Bronchial epithelial cell (primary cell): ENCODE measurements at regions not wholly inside any gene's neighbourhood (a gene's known extent, or its start where the extent isn't known, plus 50 kb on each side); places are given as distances from the start of the nearest gene placed in this dataset.

Experiments
- DNase-seq: peaks from one replicate; pipeline ENCODE4 v3.0.0-alpha.2; 2010; ENCODE audit warnings: low read depth
- FAIRE-seq: peaks from 2 replicates; lab custom pipeline; 2011; peaks lifted over from hg19 to GRCh38; lab: Jason Lieb, UNC
- H3K27me3 ChIP-seq: 2 replicates; pipeline ENCODE4 v1.5.1; 2011; ENCODE audit warnings: low read length; ENCODE audit not compliant: control insufficient read depth, insufficient read depth
- H3K36me3 ChIP-seq: 2 replicates; pipeline ENCODE4 v1.5.1; 2011; ENCODE audit warnings: low read length; ENCODE audit not compliant: control insufficient read depth, insufficient read depth
- H3K4me3 ChIP-seq: 2 replicates; pipeline ENCODE4 v1.5.1; 2011; ENCODE audit warnings: mild to moderate bottlenecking, low read depth, low read length, control low read depth
- TF ChIP-seq, protein P1 (sequence below): IDR thresholded peaks from 2 replicates; pipeline ENCODE4 v1.5.1; 2011; ENCODE audit warnings: mild to moderate bottlenecking, moderate library complexity, low read length, control low read depth, inconsistent platforms; ENCODE audit not compliant: insufficient read depth, severe bottlenecking

DNA sequence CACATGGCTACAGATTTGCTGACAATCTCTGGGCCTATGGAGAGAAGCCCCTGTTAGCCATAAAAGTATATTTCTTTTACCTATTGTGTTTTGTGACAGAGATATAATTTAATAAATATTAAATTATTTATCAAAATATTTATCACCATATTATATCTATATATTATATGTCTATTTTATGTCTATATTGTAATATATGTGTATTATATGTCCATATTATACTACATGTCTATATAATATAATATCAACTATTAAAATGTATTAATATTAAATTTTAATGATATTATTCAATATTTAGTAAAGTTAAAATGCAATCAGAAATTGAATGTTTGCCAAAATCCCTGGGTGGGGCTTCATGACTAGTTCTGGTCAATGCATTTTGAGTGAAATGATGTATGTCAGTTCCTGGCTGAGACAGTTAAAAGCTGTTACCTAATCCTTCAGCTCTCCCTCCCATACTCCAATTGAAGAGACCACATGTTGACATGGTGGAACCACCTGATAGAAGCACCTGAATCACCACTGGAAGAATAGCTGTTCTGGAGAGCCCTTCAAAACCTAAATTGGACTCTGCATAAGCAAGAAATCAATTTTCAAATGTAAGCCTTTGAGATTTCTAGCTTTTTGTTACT is 357.3 kb upstream of the DDHD1 start:
- no peaks in the 10 kb centered on the region for H3K27me3 ChIP-seq
- H3K4me3 ChIP-seq: no peak overlapping the region
- TF ChIP-seq, protein P1, sequence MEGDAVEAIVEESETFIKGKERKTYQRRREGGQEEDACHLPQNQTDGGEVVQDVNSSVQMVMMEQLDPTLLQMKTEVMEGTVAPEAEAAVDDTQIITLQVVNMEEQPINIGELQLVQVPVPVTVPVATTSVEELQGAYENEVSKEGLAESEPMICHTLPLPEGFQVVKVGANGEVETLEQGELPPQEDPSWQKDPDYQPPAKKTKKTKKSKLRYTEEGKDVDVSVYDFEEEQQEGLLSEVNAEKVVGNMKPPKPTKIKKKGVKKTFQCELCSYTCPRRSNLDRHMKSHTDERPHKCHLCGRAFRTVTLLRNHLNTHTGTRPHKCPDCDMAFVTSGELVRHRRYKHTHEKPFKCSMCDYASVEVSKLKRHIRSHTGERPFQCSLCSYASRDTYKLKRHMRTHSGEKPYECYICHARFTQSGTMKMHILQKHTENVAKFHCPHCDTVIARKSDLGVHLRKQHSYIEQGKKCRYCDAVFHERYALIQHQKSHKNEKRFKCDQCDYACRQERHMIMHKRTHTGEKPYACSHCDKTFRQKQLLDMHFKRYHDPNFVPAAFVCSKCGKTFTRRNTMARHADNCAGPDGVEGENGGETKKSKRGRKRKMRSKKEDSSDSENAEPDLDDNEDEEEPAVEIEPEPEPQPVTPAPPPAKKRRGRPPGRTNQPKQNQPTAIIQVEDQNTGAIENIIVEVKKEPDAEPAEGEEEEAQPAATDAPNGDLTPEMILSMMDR: no peak
- peak; percentile 79 for DNase-seq
- no peaks in the 10 kb centered on the region for H3K36me3 ChIP-seq
- FAIRE-seq: no peak

DNA sequence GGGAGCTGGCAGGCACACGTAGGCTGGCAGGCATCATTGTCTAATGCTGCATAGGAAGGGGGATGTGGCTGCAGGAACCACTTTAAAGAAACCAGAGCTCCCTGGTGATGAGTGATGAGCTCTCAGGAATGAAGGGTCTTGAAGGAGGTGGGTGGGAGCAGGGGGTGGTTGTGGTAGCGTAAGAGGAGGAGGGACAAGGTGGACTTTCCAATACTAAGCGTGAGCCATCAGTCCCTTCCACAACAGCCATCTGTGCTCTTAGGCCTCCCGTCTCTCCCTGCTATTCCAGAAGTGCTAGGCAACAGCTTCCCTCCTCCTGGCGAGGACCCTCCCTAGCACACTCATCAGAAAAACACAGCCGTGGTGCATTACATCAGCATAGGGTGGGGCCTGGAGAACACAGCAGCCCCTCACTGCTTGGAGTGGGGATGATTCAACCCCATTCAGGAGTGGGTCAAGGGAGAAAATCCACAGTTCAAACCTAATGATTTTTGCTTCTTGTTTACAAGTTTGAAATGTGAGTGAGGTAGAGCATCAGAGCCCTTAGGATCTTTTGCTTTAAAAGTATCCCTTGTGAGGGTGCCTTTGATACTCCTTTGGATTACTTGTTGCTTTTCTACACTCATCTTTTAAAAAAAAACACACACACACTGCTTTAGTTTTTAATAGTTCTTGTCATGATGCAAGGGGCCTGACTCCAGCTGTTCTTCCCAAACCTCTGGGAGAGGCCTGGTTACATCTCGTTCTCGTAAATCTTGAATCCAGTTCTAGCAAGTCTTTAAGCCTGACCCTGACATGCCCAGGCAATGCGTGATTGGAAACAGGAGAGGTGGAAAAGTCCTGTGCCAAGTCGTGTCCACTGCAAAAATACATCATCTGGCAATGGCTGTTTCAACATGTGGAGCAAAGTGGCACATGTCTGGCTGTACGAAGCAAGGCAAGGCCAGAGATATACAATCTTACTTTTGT is 356.4 kb upstream of the DDHD1 start:
- Histone ChIP-seq H3K4me3 (no peak overlapping the region), H3K27me3 (no peaks in the 10 kb centered on the region), H3K36me3 (no peaks in the 10 kb centered on the region)
- FAIRE-seq (peak; percentile 86), DNase-seq (peak; percentile 98)
- TF ChIP-seq, protein P1: no peak

DNA sequence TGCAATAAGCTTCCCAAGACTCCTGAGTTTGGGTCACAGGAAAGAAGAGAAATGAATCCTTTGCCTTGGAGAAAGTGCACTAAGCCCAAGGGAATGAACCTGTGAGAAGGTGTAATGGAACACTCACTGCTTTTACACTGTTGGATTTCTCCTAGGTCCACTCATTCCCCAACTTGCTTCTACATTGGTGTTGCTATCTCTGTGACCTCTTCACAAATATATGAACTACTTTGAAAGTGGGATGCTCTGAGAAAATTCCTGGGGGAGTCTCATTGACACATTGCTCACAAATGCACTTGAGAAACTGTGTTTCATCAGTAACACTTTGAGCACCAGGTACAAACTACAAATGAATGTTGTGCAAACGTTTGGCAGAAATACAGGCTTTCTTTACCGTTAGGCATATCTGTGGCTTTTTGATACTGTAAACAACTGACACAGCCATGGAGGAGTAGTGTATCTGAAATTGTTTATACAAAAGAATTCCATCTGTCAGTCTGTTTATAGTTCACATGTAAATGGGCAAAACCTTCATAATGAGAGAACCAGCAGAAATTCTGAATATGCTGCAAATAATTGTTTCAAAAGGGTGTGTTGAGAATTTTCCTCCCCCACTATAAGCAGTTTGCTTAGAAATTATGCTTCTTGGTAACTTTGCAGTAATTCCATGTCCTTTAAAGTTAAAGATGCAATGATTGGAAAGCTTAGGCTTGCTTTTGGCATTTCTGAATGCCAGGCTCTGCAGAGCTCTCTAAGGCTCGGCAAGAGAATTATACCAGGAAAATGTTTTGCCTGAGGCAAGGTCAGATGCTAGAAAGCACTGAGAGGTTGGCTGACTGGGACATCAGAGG is 348.5 kb upstream of the DDHD1 start:
- TF ChIP-seq, protein P1: no peak
- Histone ChIP-seq H3K36me3 (no peaks in the 10 kb centered on the region), H3K4me3 (no peak overlapping the region), H3K27me3 (no peaks in the 10 kb centered on the region)
- FAIRE-seq (peak; percentile 64), DNase-seq (peak; percentile 17)

DNA sequence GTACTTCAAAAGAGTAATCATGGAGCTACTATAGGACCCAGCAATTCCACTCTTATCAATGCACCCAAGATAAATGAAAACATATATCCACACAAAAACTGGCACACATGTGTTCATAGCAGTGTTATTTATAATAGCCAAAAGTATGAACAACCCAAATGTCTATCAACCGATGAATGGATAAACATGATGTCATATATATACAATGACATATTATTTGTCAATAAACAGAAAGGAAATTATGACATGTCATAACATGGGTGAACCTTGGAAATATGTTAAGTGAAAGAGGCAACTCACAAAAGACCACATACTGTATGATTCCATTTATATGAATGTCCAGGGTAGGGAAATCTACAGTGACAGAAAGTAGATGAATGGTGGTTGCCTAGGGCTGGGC is 347.1 kb upstream of the DDHD1 start:
- DNase-seq (no peak), FAIRE-seq (no peak)
- Histone ChIP-seq H3K4me3 (no peak overlapping the region), H3K27me3 (no peaks in the 10 kb centered on the region), H3K36me3 (no peaks in the 10 kb centered on the region)
- TF ChIP-seq, protein P1: no peak

DNA sequence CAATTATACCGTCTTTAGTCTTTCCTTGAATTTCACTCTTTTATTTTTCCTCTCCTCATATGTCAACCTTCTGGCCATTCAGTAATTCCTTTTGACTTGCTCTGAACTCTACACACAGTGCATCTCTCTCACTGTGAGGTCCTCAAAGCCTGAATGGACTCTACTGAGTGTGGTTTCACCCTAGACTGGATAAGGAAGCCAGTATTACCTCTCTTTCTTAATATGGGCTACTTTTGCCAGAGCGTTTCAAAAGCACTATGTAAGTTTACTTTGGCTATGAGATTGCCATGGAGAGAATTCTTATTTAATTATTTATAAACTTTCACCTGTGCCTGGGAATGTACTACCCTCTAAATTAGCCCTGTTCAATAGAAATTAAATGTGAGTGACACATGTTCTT is 343.5 kb upstream of the DDHD1 start:
- Histone ChIP-seq H3K36me3 (no peaks in the 10 kb centered on the region), H3K27me3 (no peaks in the 10 kb centered on the region), H3K4me3 (no peak overlapping the region)
- TF ChIP-seq, protein P1: no peak
- FAIRE-seq (no peak), DNase-seq (no peak)
